H9 (cell line): ENCODE measurements at regions not wholly inside any gene's neighbourhood (a gene's known extent, or its start where the extent isn't known, plus 50 kb on each side); places are given as distances from the start of the nearest gene placed in this dataset.

ENCODE experiments used
- DNase-seq: peaks from one replicate; pipeline ENCODE4 v3.0.0-alpha.2; 2017
- H2AFZ ChIP-seq: one replicate; pipeline ENCODE4 v1.6.1; 2013; ENCODE audit warnings: mild to moderate bottlenecking, low read length, control low read depth, moderate library complexity
- H2AK5ac ChIP-seq: 2 replicates; pipeline ENCODE4 v1.6.1; 2013; ENCODE audit warnings: low read length, control low read depth, mixed read lengths; ENCODE audit not compliant: insufficient read length
- H2BK120ac ChIP-seq: one replicate; pipeline ENCODE4 v1.6.1; 2013; ENCODE audit warnings: low read depth, mild to moderate bottlenecking, low read length, control low read depth, inconsistent platforms; ENCODE audit not compliant: poor library complexity, severe bottlenecking
- H2BK12ac ChIP-seq: 2 replicates; pipeline ENCODE4 v1.6.1; 2013; ENCODE audit warnings: low read length, control low read depth, mixed read lengths, low read depth; ENCODE audit not compliant: insufficient read length
- H2BK15ac ChIP-seq: 2 replicates; pipeline ENCODE4 v1.6.1; 2013; ENCODE audit warnings: low read depth, low read length, control low read depth
- H2BK20ac ChIP-seq: one replicate; pipeline ENCODE4 v1.6.1; 2013; ENCODE audit warnings: low read depth, mild to moderate bottlenecking, low read length, control low read depth, inconsistent platforms; ENCODE audit not compliant: poor library complexity, severe bottlenecking
- H2BK5ac ChIP-seq: 2 replicates; pipeline ENCODE4 v1.6.1; 2013; ENCODE audit warnings: low read length, control low read depth, mixed read lengths; ENCODE audit not compliant: insufficient read length
- H3K14ac ChIP-seq: 2 replicates; pipeline ENCODE4 v1.6.1; 2013; ENCODE audit warnings: low read length, control low read depth; ENCODE audit not compliant: insufficient read depth
- H3K18ac ChIP-seq: 2 replicates; pipeline ENCODE4 v1.6.1; 2013; ENCODE audit warnings: low read depth, mild to moderate bottlenecking, mixed read lengths, low read length, control low read depth; ENCODE audit not compliant: insufficient read length
- H3K23ac ChIP-seq: 2 replicates; pipeline ENCODE4 v1.6.1; 2013; ENCODE audit warnings: low read length, control low read depth, mixed read lengths, low read depth; ENCODE audit not compliant: insufficient read length
- H3K23me2 ChIP-seq: 2 replicates; pipeline ENCODE4 v1.6.1; 2013; ENCODE audit warnings: low read depth, mild to moderate bottlenecking, mixed read lengths, low read length, control low read depth; ENCODE audit not compliant: insufficient read length, poor library complexity, severe bottlenecking
- H3K27ac ChIP-seq: 2 replicates; pipeline ENCODE4 v1.5.1; 2013; ENCODE audit warnings: low read length, control low read depth, mixed read lengths, low read depth; ENCODE audit not compliant: insufficient read length
- H3K27me3 ChIP-seq: 2 replicates; pipeline ENCODE4 v1.6.1; 2013; ENCODE audit warnings: low read length, control low read depth, inconsistent platforms; ENCODE audit not compliant: insufficient read depth
- H3K4ac ChIP-seq: 2 replicates; pipeline ENCODE4 v1.6.1; 2013; ENCODE audit warnings: low read depth, mild to moderate bottlenecking, control low read depth, inconsistent platforms, low read length, moderate library complexity
- H3K4me1 ChIP-seq: 2 replicates; pipeline ENCODE4 v1.6.1; 2013; ENCODE audit warnings: low read length, control low read depth, inconsistent platforms; ENCODE audit not compliant: insufficient read depth
- H3K4me2 ChIP-seq: 2 replicates; pipeline ENCODE4 v1.6.1; 2013; ENCODE audit warnings: low read length, control low read depth, mixed read lengths; ENCODE audit not compliant: insufficient read length, insufficient read depth
- H3K56ac ChIP-seq: 2 replicates; pipeline ENCODE4 v1.6.1; 2013; ENCODE audit warnings: low read depth, mild to moderate bottlenecking, mixed read lengths, low read length, control low read depth; ENCODE audit not compliant: insufficient read length
- H3K79me1 ChIP-seq: 2 replicates; pipeline ENCODE4 v1.6.1; 2013; ENCODE audit warnings: low read depth, mild to moderate bottlenecking, moderate library complexity, low read length, control low read depth, inconsistent platforms; ENCODE audit not compliant: insufficient read depth, poor library complexity, severe bottlenecking
- H3K79me2 ChIP-seq: 2 replicates; pipeline ENCODE4 v1.6.1; 2013; ENCODE audit warnings: low read length, control low read depth, inconsistent platforms; ENCODE audit not compliant: insufficient read depth
- H3K9ac ChIP-seq: 2 replicates; pipeline ENCODE4 v1.6.1; 2013; ENCODE audit warnings: low read length, control low read depth, mixed read lengths; ENCODE audit not compliant: insufficient read length; ENCODE audit errors: extremely low read depth
- H3K9me3 ChIP-seq: one replicate; pipeline ENCODE4 v1.6.1; 2013; ENCODE audit warnings: low read depth, low read length, inconsistent platforms; ENCODE audit not compliant: control insufficient read depth
- H3T11ph ChIP-seq: one replicate; pipeline ENCODE4 v1.6.1; 2013; ENCODE audit warnings: mild to moderate bottlenecking, low read length, control low read depth, inconsistent platforms
- H4K20me1 ChIP-seq: one replicate; pipeline ENCODE4 v1.6.1; 2013; ENCODE audit not compliant: control insufficient read depth, insufficient read length, insufficient read depth
- H4K5ac ChIP-seq: 2 replicates; pipeline ENCODE4 v1.6.1; 2013; ENCODE audit warnings: low read depth, mild to moderate bottlenecking, mixed read lengths, low read length, control low read depth; ENCODE audit not compliant: insufficient read length
- H4K8ac ChIP-seq: replicated peaks from 2 replicates; pipeline ENCODE4 v1.6.1; 2013; ENCODE audit warnings: low read length, control low read depth, mixed read lengths, low read depth; ENCODE audit not compliant: insufficient read length
- H4K91ac ChIP-seq: 2 replicates; pipeline ENCODE4 v1.6.1; 2013; ENCODE audit warnings: low read depth, mild to moderate bottlenecking, moderate library complexity, mixed read lengths, low read length, control low read depth; ENCODE audit not compliant: insufficient read length
- H3K27ac Mint-ChIP-seq, 3 experiments: 2 replicates in 2 of 3; 3 replicates in 1 of 3; pipeline ENCODE4 v1.8.0; 2020 to 2021; ENCODE audit warnings: mixed read lengths in 3 of 3, mild to moderate bottlenecking in 1 of 3, moderate library complexity in 1 of 3
- H3K27me3 Mint-ChIP-seq: 2 replicates; pipeline ENCODE4 v1.8.0; 2021; ENCODE audit warnings: low read depth, mild to moderate bottlenecking, moderate library complexity, mixed read lengths
- H3K36me3 Mint-ChIP-seq, 3 experiments: 2 replicates in 2 of 3; 3 replicates in 1 of 3; pipeline ENCODE4 v1.8.0; 2020 to 2021; ENCODE audit warnings: low read depth in 3 of 3, mixed read lengths in 3 of 3; ENCODE audit not compliant: insufficient read depth in 1 of 3
- H3K4me1 Mint-ChIP-seq, 2 experiments: 2 replicates each; pipeline ENCODE4 v1.8.0; 2020; ENCODE audit warnings: mixed read lengths in 2 of 2
- H3K4me3 Mint-ChIP-seq, 2 experiments: 2 replicates in 1 of 2; 3 replicates in 1 of 2; pipeline ENCODE4 v1.8.0; 2020 to 2021; ENCODE audit warnings: mild to moderate bottlenecking in 2 of 2, mixed read lengths in 2 of 2, moderate library complexity in 1 of 2
- H3K9me3 Mint-ChIP-seq, 2 experiments: 2 replicates in 1 of 2; 3 replicates in 1 of 2; pipeline ENCODE4 v1.8.0; 2020; ENCODE audit warnings: mild to moderate bottlenecking in 2 of 2, mixed read lengths in 2 of 2, moderate library complexity in 1 of 2
- CTCF ChIP-seq: fragments of 200-600 bp; sonication (generic); conservative IDR thresholded peaks from 3 replicates; pipeline ENCODE4 v1.8.0; 2021; ENCODE audit warnings: antibody characterized with exemption, mild to moderate bottlenecking
- WGBS: extraction: QIAGEN DNeasy Blood & Tissue Kit; methylation state at CpG from one replicate; pipeline ENCODE4 v1.1.7; 2013; ENCODE audit warnings: missing lambda C conversion rate, low lambda C conversion rate, mixed read lengths; ENCODE audit not compliant: insufficient read length; ENCODE audit errors: extremely low coverage; 5-methylcytosine and 5-hydroxymethylcytosine counted together

- Mint-ChIP-seq H3K36me3 (peaks cover 3 to 9% (median 5%) of the 10 kb centered on the region in 3 experiments; a peak in 6 of 7 replicates), H3K4me1 (peaks cover 10 to 16% of the 10 kb centered on the region in 2 experiments), H3K27me3 (peaks cover 22% of the 10 kb centered on the region), H3K9me3 (peaks cover 13 to 17% of the 10 kb centered on the region in 2 experiments), H3K4me3 (no peak overlapping the region), H3K27ac (peak overlapping the region in 1 of 3 experiments; percentile 64; a peak in 2 of 7 replicates)
- no peak overlapping the region for H4K91ac ChIP-seq
- H4K20me1 ChIP-seq, result no peaks in the 10 kb centered on the region
- no peak overlapping the region for H2BK5ac ChIP-seq
- no peak overlapping the region for H3K14ac ChIP-seq
- H3K23me2 ChIP-seq, result no peaks in the 10 kb centered on the region
- H4K5ac ChIP-seq, result no peak overlapping the region
- H3K27ac ChIP-seq, result no peak overlapping the region
- no peak overlapping the region for H3K4ac ChIP-seq
- no peak overlapping the region for H3K4me2 ChIP-seq
- no peaks in the 10 kb centered on the region for H3K79me1 ChIP-seq
- H3K56ac ChIP-seq, result no peak overlapping the region
- H3T11ph ChIP-seq, result no peak overlapping the region
- TF ChIP-seq CTCF, result no peak
- H2AK5ac ChIP-seq, result no peak overlapping the region
- no peaks in the 10 kb centered on the region for H3K4me1 ChIP-seq
- H3K27me3 ChIP-seq, result no peaks in the 10 kb centered on the region
- no peak for DNase-seq
- H2BK15ac ChIP-seq, result no peak overlapping the region
- H4K8ac ChIP-seq, result no peak overlapping the region
- H3K18ac ChIP-seq, result no peak overlapping the region
- no peak overlapping the region for H2BK12ac ChIP-seq
- no peaks in the 10 kb centered on the region for H3K9me3 ChIP-seq
- no peak overlapping the region for H2BK120ac ChIP-seq
- no peaks in the 10 kb centered on the region for H3K79me2 ChIP-seq
- no peak overlapping the region for H3K9ac ChIP-seq
- no peak overlapping the region for H3K23ac ChIP-seq
- H2AFZ ChIP-seq, result no peak overlapping the region
- H2BK20ac ChIP-seq, result no peak overlapping the region
- WGBS, result no CpG with 5 or more reads among the region's 18 CpGs
Observed at GRCh38 chr22:48320683-48321451, 1506.8 kb downstream of the BRD1 start.
